Natural killer cell (primary cell): ENCODE measurements at regions not wholly inside any gene's neighbourhood (a gene's known extent, or its start where the extent isn't known, plus 50 kb on each side); places are given as distances from the start of the nearest gene placed in this dataset.

Experiments used
- ATAC-seq, 3 donors: fragments of 150-1000 bp in 2 of 3; fragments of 200-7000 bp in 1 of 3; cut with Tn5 transposase; 1 replicate in 1 of 3; 2 replicates in 2 of 3; pipeline ENCODE4 v1.10.0; 2021; ENCODE audit warnings: mild to moderate bottlenecking in 2 of 3, moderate library complexity in 2 of 3
- DNase-seq, 2 donors: peaks; one replicate each; pipeline versions ENCODE4 v3.0.0 to v3.0.0-alpha.2; 2013 to 2021; ENCODE audit warnings: mixed read lengths in 1 of 2
- H3K27ac ChIP-seq: one replicate; pipeline ENCODE4 v1.5.1; 2013; ENCODE audit warnings: mild to moderate bottlenecking, low read length
- H3K27me3 ChIP-seq: one replicate; pipeline ENCODE4 v1.6.1; 2013; ENCODE audit warnings: low read length; ENCODE audit not compliant: control insufficient read depth, insufficient read depth
- H3K36me3 ChIP-seq: one replicate; pipeline ENCODE4 v1.6.1; 2013; ENCODE audit warnings: low read length; ENCODE audit not compliant: control insufficient read depth, insufficient read depth
- H3K4me1 ChIP-seq: one replicate; pipeline ENCODE4 v1.6.1; 2013; ENCODE audit warnings: low read length; ENCODE audit not compliant: control insufficient read depth, insufficient read depth
- H3K4me3 ChIP-seq: one replicate; pipeline ENCODE4 v1.5.1; 2013; ENCODE audit warnings: low read length
- H3K9me3 ChIP-seq: one replicate; pipeline ENCODE4 v1.6.1; 2013; ENCODE audit warnings: low read length; ENCODE audit not compliant: control insufficient read depth, insufficient read depth
- H3K27ac Mint-ChIP-seq, 2 donors: one replicate each; pipeline ENCODE4 v1.8.0; 2022; ENCODE audit warnings: mild to moderate bottlenecking in 2 of 2, mixed read lengths in 2 of 2, moderate library complexity in 1 of 2
- H3K27me3 Mint-ChIP-seq, 2 donors: one replicate each; pipeline ENCODE4 v1.8.0; 2022; ENCODE audit warnings: low read depth in 2 of 2, mixed read lengths in 2 of 2
- H3K36me3 Mint-ChIP-seq: one replicate; pipeline ENCODE4 v1.8.0; 2022; ENCODE audit warnings: mixed read lengths
- H3K4me1 Mint-ChIP-seq, 2 donors: one replicate each; pipeline ENCODE4 v1.8.0; 2022; ENCODE audit warnings: mixed read lengths in 2 of 2
- H3K4me3 Mint-ChIP-seq: one replicate; pipeline ENCODE4 v1.8.0; 2022; ENCODE audit warnings: mild to moderate bottlenecking, moderate library complexity, mixed read lengths
- H3K9me3 Mint-ChIP-seq, 2 donors: one replicate each; pipeline ENCODE4 v1.8.0; 2022; ENCODE audit warnings: mixed read lengths in 2 of 2
- CTCF ChIP-seq: fragments of 200-600 bp; IDR thresholded peaks from one replicate; pipeline ENCODE4 v1.8.0; 2022; ENCODE audit warnings: antibody characterized with exemption
- WGBS: methylation state at CpG from one replicate; pipeline ENCODE4 v1.1.7; 2013; ENCODE audit warnings: missing lambda C conversion rate; ENCODE audit not compliant: insufficient coverage; 5-methylcytosine and 5-hydroxymethylcytosine counted together
- intact Hi-C: fragments of 100-400 bp; cut with micrococcal nuclease; formaldehyde crosslinking; loops from one replicate; pipeline ENCODE4 v1.14.2; 2022

GRCh38 chr18:68114989-68115388 is 598.5 kb upstream of the DSEL start:
- no peak for TF ChIP-seq CTCF

GRCh38 chr18:68104036-68104435 is 587.5 kb upstream of the DSEL start:
- H3K9me3 ChIP-seq = no peaks in the 10 kb centered on the region
- H3K4me3 ChIP-seq = no peak overlapping the region
- H3K27me3 ChIP-seq = no peaks in the 10 kb centered on the region
- 95% methylated on average over 4 of the region's 4 CpGs for WGBS
- H3K27me3 Mint-ChIP-seq = no peaks in the 10 kb centered on the region
- no peak for TF ChIP-seq CTCF
- intact Hi-C loops = no loop called here
- no peaks in the 10 kb centered on the region for H3K36me3 Mint-ChIP-seq
- no peaks in the 10 kb centered on the region for H3K4me1 ChIP-seq
- ATAC-seq = no peak
- H3K4me3 Mint-ChIP-seq = no peak overlapping the region
- no peak overlapping the region for H3K27ac Mint-ChIP-seq
- H3K27ac ChIP-seq = no peak overlapping the region
- no peak for DNase-seq
- H3K9me3 Mint-ChIP-seq = peaks cover 7 to 15% of the 10 kb centered on the region in 2 donors
- H3K4me1 Mint-ChIP-seq = no peaks in the 10 kb centered on the region
- no peaks in the 10 kb centered on the region for H3K36me3 ChIP-seq

More at GRCh38 chr18:68114989-68115388, 598.5 kb upstream of the DSEL start:
- H3K27me3 Mint-ChIP-seq = no peaks in the 10 kb centered on the region
- no peaks in the 10 kb centered on the region for H3K36me3 Mint-ChIP-seq
- DNase-seq = no peak
- Histone ChIP-seq H3K4me3 (no peak overlapping the region), H3K27ac (no peak overlapping the region), H3K27me3 (no peaks in the 10 kb centered on the region), H3K36me3 (no peaks in the 10 kb centered on the region), H3K9me3 (no peaks in the 10 kb centered on the region), H3K4me1 (no peaks in the 10 kb centered on the region)
- H3K4me3 Mint-ChIP-seq = no peak overlapping the region
- 79% methylated on average over 2 of the region's 2 CpGs for WGBS
- H3K9me3 Mint-ChIP-seq = peaks cover 8% of the 10 kb centered on the region in 2 donors
- no peaks in the 10 kb centered on the region for H3K4me1 Mint-ChIP-seq
- ATAC-seq = no peak
- no peak overlapping the region for H3K27ac Mint-ChIP-seq
- intact Hi-C loops = no loop called here

- Histone ChIP-seq H3K27me3 (no peaks in the 10 kb centered on the region), H3K4me3 (no peak overlapping the region), H3K4me1 (no peaks in the 10 kb centered on the region), H3K9me3 (no peaks in the 10 kb centered on the region), H3K36me3 (no peaks in the 10 kb centered on the region), H3K27ac (no peak overlapping the region)
- DNase-seq (no peak), ATAC-seq (no peak)
- H3K4me3 Mint-ChIP-seq = no peak overlapping the region
- WGBS = 55% methylated on average over 2 of the region's 2 CpGs
- H3K36me3 Mint-ChIP-seq = no peaks in the 10 kb centered on the region
- H3K9me3 Mint-ChIP-seq = peaks cover 7 to 15% of the 10 kb centered on the region in 2 donors
- intact Hi-C loops = no loop called here
- H3K4me1 Mint-ChIP-seq = no peaks in the 10 kb centered on the region
- TF ChIP-seq CTCF = no peak
- no peak overlapping the region for H3K27ac Mint-ChIP-seq
- no peaks in the 10 kb centered on the region for H3K27me3 Mint-ChIP-seq
Measured at GRCh38 chr18:68103561-68103960, 587.0 kb upstream of the DSEL start.

- H3K4me3 ChIP-seq = no peak overlapping the region
- no peak for TF ChIP-seq CTCF
- Mint-ChIP-seq H3K4me3 (no peak overlapping the region), H3K27ac (no peak overlapping the region), H3K36me3 (no peaks in the 10 kb centered on the region), H3K9me3 (peaks cover 7 to 15% of the 10 kb centered on the region in 2 donors), H3K4me1 (no peaks in the 10 kb centered on the region), H3K27me3 (no peaks in the 10 kb centered on the region)
- no peaks in the 10 kb centered on the region for H3K27me3 ChIP-seq
- H3K4me1 ChIP-seq = no peaks in the 10 kb centered on the region
- intact Hi-C loops = no loop called here
- DNase-seq (no peak), ATAC-seq (no peak)
- 78% methylated on average over 1 of the region's 4 CpGs for WGBS
- no peaks in the 10 kb centered on the region for H3K9me3 ChIP-seq
- no peaks in the 10 kb centered on the region for H3K36me3 ChIP-seq
- H3K27ac ChIP-seq = no peak overlapping the region
Measured at GRCh38 chr18:68102117-68102516, 585.6 kb upstream of the DSEL start.
